CD4-positive, alpha-beta T cell (primary cell): ENCODE measurements at regions not wholly inside any gene's neighbourhood (a gene's known extent, or its start where the extent isn't known, plus 50 kb on each side); places are given as distances from the start of the nearest gene placed in this dataset.

ENCODE experiments used
- ATAC-seq: fragments of 200-7000 bp; cut with Tn5 transposase; one replicate; pipeline ENCODE4 v1.10.0; 2022; ENCODE audit warnings: mild to moderate bottlenecking; ENCODE audit not compliant: poor library complexity
- CTCF ChIA-PET: fragments of 350-600 bp; sonication (Branson Sonifier 250); formaldehyde crosslinking; loops from one replicate; lab custom pipeline; 2021; ENCODE audit warnings: antibody characterized with exemption, inconsistent platforms; lab: Charles Lee
- POLR2A ChIA-PET: fragments of 350-600 bp; sonication (Branson Sonifier 250); formaldehyde crosslinking; loops from one replicate; lab custom pipeline; 2021; ENCODE audit warnings: antibody characterized with exemption, inconsistent platforms; lab: Charles Lee
- DNase-seq, 14 experiments: peaks; one replicate each; pipeline ENCODE4 v3.0.0-alpha.2; 2013 to 2020; ENCODE audit warnings: mixed read lengths in 2 of 14
- H3K27ac ChIP-seq, 2 donors: one replicate each; pipeline versions ENCODE4 v1.5.1 to v1.7.0; 2013; ENCODE audit warnings: low read length in 2 of 2, low read depth in 1 of 2, mild to moderate bottlenecking in 1 of 2
- H3K27me3 ChIP-seq, 2 experiments: 1 replicate in 1 of 2; 2 replicates in 1 of 2; pipeline versions ENCODE4 v1.6.1 to v1.7.0; 2013; ENCODE audit warnings: low read length in 2 of 2, control low read depth in 1 of 2, mild to moderate bottlenecking in 1 of 2, moderate library complexity in 1 of 2; ENCODE audit not compliant: insufficient read depth in 2 of 2, control insufficient read depth in 1 of 2
- H3K36me3 ChIP-seq: one replicate; pipeline ENCODE4 v1.6.1; 2013; ENCODE audit warnings: low read length, control low read depth; ENCODE audit not compliant: insufficient read depth
- H3K4me1 ChIP-seq: one replicate; pipeline ENCODE4 v1.6.1; 2013; ENCODE audit warnings: low read length, control low read depth; ENCODE audit not compliant: insufficient read depth
- H3K4me3 ChIP-seq: one replicate; pipeline ENCODE4 v1.5.1; 2013; ENCODE audit warnings: mild to moderate bottlenecking, low read length, moderate library complexity
- H3K9me3 ChIP-seq, 2 experiments: 1 replicate in 1 of 2; 2 replicates in 1 of 2; pipeline versions ENCODE4 v1.6.1 to v1.7.0; 2013; ENCODE audit warnings: low read length in 2 of 2, mild to moderate bottlenecking in 2 of 2, control low read depth in 1 of 2, moderate library complexity in 1 of 2; ENCODE audit not compliant: control insufficient read depth in 1 of 2, insufficient read depth in 1 of 2
- H3K27ac Mint-ChIP-seq: one replicate; pipeline ENCODE4 v1.8.0; 2020; ENCODE audit warnings: mixed read lengths
- H3K27me3 Mint-ChIP-seq: one replicate; pipeline ENCODE4 v1.8.0; 2021; ENCODE audit warnings: mixed read lengths
- H3K36me3 Mint-ChIP-seq: one replicate; pipeline ENCODE4 v1.8.0; 2021; ENCODE audit warnings: low read depth, mixed read lengths
- H3K4me1 Mint-ChIP-seq: one replicate; pipeline ENCODE4 v1.8.0; 2021; ENCODE audit warnings: low read depth, mixed read lengths
- H3K4me3 Mint-ChIP-seq: one replicate; pipeline ENCODE4 v1.8.0; 2020; ENCODE audit warnings: mild to moderate bottlenecking, mixed read lengths
- H3K9me3 Mint-ChIP-seq: one replicate; pipeline ENCODE4 v1.8.0; 2020; ENCODE audit warnings: mixed read lengths
- CTCF ChIP-seq: fragments of 200-600 bp; IDR thresholded peaks from one replicate; pipeline ENCODE4 v1.8.0; 2022; ENCODE audit warnings: antibody characterized with exemption, mild to moderate bottlenecking
- intact Hi-C, 2 experiments: fragments of 100-400 bp; cut with DNase I in 1 of 2; cut with micrococcal nuclease in 1 of 2; formaldehyde crosslinking; loops; one replicate each; pipeline versions ENCODE4 v1.15.1 to v1.9.0; 2023 to 2025; cut with DNase I, micrococcal nuclease

- H3K4me3 ChIP-seq, result no peak overlapping the region
- H3K27me3 Mint-ChIP-seq, result no peaks in the 10 kb centered on the region
- POLR2A ChIA-PET, result no interaction called here
- no peaks in the 10 kb centered on the region for H3K4me1 Mint-ChIP-seq
- no peak overlapping the region for H3K4me3 Mint-ChIP-seq
- intact Hi-C loops, result no loop called here
- H3K4me1 ChIP-seq, result no peaks in the 10 kb centered on the region
- TF ChIP-seq CTCF, result no peak
- no peak overlapping the region for H3K27ac Mint-ChIP-seq
- H3K9me3 Mint-ChIP-seq, result peaks cover 2% of the 10 kb centered on the region
- H3K36me3 Mint-ChIP-seq, result no peaks in the 10 kb centered on the region
- H3K27me3 ChIP-seq, result no peaks in the 10 kb centered on the region
- H3K36me3 ChIP-seq, result no peaks in the 10 kb centered on the region
- CTCF ChIA-PET, result no interaction called here
- DNase-seq (no peak), ATAC-seq (no peak)
- no peaks in the 10 kb centered on the region for H3K9me3 ChIP-seq
- no peak overlapping the region for H3K27ac ChIP-seq
Measured at GRCh38 chr10:16184906-16185305, 251.9 kb upstream of the PTER start.

GRCh38 chr10:16186564-16186963 lies 250.2 kb upstream of the PTER start:
- ATAC-seq, result no peak
- no peak overlapping the region for H3K27ac ChIP-seq
- no peaks in the 10 kb centered on the region for H3K9me3 ChIP-seq
- H3K27me3 ChIP-seq, result no peaks in the 10 kb centered on the region
- intact Hi-C loops, result no loop called here
- Mint-ChIP-seq H3K36me3 (no peaks in the 10 kb centered on the region), H3K27ac (no peak overlapping the region), H3K9me3 (peaks cover 2% of the 10 kb centered on the region), H3K27me3 (peaks cover 9% of the 10 kb centered on the region), H3K4me3 (no peak overlapping the region), H3K4me1 (no peaks in the 10 kb centered on the region)
- no peaks in the 10 kb centered on the region for H3K36me3 ChIP-seq
- H3K4me1 ChIP-seq, result no peaks in the 10 kb centered on the region
- CTCF ChIA-PET, result no interaction called here
- POLR2A ChIA-PET, result no interaction called here
- no peak overlapping the region for H3K4me3 ChIP-seq
- no peak for TF ChIP-seq CTCF
- no peak for DNase-seq

GRCh38 chr10:16187161-16187560 lies 249.6 kb upstream of the PTER start:
- no peak overlapping the region for H3K4me3 Mint-ChIP-seq
- intact Hi-C loops, result no loop called here
- TF ChIP-seq CTCF, result no peak
- no peak for DNase-seq
- Histone ChIP-seq H3K4me3 (no peak overlapping the region), H3K4me1 (no peaks in the 10 kb centered on the region), H3K36me3 (no peaks in the 10 kb centered on the region), H3K27ac (no peak overlapping the region), H3K9me3 (no peaks in the 10 kb centered on the region), H3K27me3 (no peaks in the 10 kb centered on the region)
- ChIA-PET CTCF (no interaction called here), POLR2A (no interaction called here)
- H3K9me3 Mint-ChIP-seq, result peaks cover 2% of the 10 kb centered on the region
- no peak overlapping the region for H3K27ac Mint-ChIP-seq
- no peaks in the 10 kb centered on the region for H3K36me3 Mint-ChIP-seq
- H3K4me1 Mint-ChIP-seq, result no peaks in the 10 kb centered on the region
- peaks cover 12% of the 10 kb centered on the region for H3K27me3 Mint-ChIP-seq
- no peak for ATAC-seq
